WI38 (cell line): ENCODE measurements at regions not wholly inside any gene's neighbourhood (a gene's known extent, or its start where the extent isn't known, plus 50 kb on each side); places are given as distances from the start of the nearest gene placed in this dataset.

Experiments used
- H3K4me3 ChIP-seq: 2 replicates; pipeline ENCODE4 v1.5.1; 2011; ENCODE audit warnings: low read depth, mild to moderate bottlenecking, control low read depth, low read length
- TF ChIP-seq, protein P1 (sequence below): IDR thresholded peaks from 2 replicates; pipeline ENCODE4 v1.5.1; 2012; ENCODE audit warnings: low read depth, mild to moderate bottlenecking, control low read depth, low read length

DNA sequence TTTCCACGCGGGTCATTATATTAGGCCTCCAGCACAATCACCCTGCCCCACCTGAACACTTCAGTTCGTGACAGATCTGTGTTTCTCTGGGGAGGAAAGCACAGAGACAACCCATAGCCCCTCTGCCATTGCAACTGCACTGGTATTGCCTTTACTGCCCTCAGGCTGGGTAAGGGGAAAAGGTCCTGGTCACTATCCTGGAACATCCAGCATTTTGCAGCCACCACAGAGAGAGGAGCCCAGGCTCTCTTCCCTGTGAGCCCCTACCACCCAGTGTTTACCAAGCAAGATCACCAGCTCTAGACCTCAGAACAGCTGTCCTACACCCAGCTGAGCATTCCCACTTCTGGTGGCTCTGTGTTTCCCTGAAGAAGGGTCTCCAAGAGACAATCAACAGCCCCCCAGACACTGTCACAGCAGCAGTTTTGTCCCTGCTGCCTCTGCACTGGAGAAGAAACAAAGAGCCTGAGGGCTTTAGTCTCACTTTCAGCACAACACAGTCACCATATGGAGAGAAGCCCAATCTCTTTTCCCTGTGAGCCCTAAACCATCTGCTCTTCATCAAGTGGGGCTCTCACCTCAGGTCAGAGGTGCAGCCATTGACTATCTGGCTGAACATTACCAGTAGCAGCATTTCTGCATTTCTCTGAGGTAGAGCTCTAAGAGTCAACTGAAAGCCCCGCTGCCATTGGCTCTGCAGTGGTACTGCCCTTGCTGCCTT lies 655.2 kb upstream of the FAM174A start:
- no peak overlapping the region for H3K4me3 ChIP-seq
- TF ChIP-seq, protein P1, sequence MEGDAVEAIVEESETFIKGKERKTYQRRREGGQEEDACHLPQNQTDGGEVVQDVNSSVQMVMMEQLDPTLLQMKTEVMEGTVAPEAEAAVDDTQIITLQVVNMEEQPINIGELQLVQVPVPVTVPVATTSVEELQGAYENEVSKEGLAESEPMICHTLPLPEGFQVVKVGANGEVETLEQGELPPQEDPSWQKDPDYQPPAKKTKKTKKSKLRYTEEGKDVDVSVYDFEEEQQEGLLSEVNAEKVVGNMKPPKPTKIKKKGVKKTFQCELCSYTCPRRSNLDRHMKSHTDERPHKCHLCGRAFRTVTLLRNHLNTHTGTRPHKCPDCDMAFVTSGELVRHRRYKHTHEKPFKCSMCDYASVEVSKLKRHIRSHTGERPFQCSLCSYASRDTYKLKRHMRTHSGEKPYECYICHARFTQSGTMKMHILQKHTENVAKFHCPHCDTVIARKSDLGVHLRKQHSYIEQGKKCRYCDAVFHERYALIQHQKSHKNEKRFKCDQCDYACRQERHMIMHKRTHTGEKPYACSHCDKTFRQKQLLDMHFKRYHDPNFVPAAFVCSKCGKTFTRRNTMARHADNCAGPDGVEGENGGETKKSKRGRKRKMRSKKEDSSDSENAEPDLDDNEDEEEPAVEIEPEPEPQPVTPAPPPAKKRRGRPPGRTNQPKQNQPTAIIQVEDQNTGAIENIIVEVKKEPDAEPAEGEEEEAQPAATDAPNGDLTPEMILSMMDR: no peak

DNA sequence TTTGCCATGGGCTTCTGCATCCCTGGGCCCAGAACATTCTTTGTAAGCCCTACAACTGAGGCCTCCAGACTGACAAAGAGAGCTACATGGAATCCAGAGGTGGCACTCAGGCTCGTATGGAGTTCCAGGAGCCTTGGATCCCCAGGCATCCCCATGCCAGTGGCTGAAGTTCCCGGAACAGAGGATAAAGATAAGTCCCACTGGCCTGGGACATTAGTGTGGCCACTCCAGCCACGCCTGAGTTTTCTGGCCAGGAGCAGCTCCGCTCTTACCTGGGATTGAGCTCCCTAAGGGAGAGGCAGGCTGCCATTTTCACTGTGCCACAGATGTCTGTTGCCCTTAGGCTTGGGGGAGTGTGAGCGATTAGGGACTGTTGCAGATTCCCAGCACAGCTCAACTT lies 656.3 kb upstream of the FAM174A start:
- no peak overlapping the region for H3K4me3 ChIP-seq
- TF ChIP-seq, protein P1: no peak

DNA sequence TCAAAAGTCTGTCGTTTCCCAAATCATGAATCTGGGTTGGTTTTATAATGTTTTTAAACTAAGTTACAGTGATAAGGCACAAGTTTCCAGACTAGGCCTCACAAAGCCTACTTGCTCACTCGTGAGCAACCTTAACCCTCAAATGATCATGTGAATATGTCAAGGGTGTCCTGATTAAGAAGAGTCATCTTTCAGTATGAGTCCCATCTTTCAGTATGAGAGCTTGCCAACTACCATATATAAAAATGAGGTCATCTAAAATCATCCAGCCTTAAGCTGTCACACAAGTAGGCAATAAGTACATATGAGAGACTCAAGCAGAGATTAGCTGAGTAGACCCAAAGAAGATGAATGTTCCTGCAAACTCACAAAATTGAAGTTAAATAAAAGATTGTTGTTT lies 668.4 kb upstream of the FAM174A start:
- TF ChIP-seq, protein P1: no peak

DNA sequence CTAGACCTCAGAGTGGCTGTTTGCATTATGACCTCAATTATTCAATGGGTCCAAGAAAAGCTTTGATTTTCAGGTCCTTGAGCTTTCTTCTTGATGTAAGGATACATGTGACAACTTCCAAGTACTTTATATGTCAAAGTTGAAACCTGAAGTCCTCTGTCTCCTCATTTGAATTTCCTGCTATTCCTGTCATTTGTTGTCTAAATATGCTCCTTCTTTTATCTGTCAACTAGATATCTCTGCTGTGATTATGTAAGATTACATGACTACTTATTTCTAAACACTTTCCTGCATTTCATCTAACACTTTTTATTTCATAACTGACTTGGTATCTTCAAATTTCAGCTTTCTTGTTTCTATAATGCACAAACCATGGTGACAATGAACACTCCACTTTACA lies 670.0 kb upstream of the FAM174A start:
- TF ChIP-seq, protein P1: no peak
- H3K4me3 ChIP-seq: no peak overlapping the region

More for the DNA sequence above, 668.4 kb upstream of the FAM174A start:
- H3K4me3 ChIP-seq: no peak overlapping the region

DNA sequence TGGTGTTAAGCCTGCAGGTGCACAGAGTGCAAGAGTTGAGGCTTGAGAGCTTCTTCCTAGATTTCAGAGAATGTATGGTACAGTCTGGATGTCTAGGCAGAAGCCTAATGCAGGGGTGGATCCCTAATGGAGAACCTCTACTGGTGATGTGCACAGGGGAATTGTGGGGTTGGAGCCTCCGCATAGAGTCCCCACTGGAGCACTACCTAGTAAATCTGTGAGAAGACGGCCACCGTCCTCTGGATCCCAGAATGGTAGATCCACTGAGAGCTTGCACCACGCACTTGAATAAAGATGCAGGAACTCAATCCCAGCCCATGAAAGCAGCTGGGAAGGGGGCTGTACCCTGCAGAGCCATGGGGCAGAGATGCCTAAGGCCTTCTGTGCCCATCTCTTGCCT lies 699.4 kb upstream of the FAM174A start:
- no peak overlapping the region for H3K4me3 ChIP-seq
- TF ChIP-seq, protein P1: no peak

DNA sequence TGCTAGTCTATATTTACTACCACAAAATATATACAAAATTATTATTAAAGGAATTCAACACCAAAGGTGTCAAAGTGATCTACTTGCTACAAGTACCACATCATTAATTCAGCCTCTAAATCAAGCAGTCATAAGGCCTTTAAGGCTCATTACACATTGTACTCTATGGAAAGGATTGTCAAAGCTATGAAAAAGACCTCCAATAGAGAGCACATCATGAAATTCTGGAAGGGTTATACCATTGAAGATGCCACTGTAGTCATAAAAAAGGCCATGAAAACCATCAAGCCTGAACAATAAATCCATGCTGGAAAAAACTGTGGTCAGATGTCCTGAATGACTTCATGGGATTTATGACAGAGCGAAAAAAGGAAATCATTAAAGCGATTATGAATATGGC lies 708.0 kb upstream of the FAM174A start:
- TF ChIP-seq, protein P1: no peak
- no peak overlapping the region for H3K4me3 ChIP-seq

DNA sequence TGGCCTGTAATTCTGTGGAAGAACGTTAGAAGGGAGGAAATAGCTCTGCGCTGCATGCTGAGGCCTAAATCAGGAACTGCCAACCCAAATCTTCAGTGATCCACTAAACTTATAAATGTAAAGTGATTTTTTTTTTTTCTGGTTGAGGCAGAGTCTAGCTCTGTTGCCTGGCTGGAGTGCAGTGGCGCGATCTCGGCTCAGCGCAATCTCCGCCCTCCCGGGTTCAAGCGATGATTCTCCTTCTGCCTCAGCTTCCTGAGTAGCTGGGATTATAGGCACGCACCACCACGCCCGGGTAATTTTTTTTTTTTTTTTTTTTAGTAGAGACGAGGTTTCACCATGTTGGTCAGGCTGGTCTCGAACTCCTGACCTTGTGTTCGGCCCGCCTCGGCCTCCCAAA lies 717.4 kb upstream of the FAM174A start:
- no peak overlapping the region for H3K4me3 ChIP-seq
- TF ChIP-seq, protein P1: no peak
